NB4 (cell line): ENCODE measurements at regions not wholly inside any gene's neighbourhood (a gene's known extent, or its start where the extent isn't known, plus 50 kb on each side); places are given as distances from the start of the nearest gene placed in this dataset.

Experiments used
- POLR2A ChIP-seq: IDR thresholded peaks from 2 replicates; pipeline ENCODE4 v1.6.1; 2011; ENCODE audit warnings: mild to moderate bottlenecking; ENCODE audit not compliant: insufficient read length; ENCODE audit errors: extremely low read depth
- TF ChIP-seq, protein P1 (sequence below): IDR thresholded peaks from one replicate; pipeline ENCODE4 v1.5.1; 2012; ENCODE audit warnings: low read depth, low read length
- TF ChIP-seq, protein P2 (sequence below): IDR thresholded peaks from 2 replicates; pipeline ENCODE4 v1.6.1; 2011; ENCODE audit warnings: low read depth, low read length

GRCh38 chr1:244311784-244312532 lies 139.8 kb downstream of the ADSS2 start:
- TF ChIP-seq, protein P1, sequence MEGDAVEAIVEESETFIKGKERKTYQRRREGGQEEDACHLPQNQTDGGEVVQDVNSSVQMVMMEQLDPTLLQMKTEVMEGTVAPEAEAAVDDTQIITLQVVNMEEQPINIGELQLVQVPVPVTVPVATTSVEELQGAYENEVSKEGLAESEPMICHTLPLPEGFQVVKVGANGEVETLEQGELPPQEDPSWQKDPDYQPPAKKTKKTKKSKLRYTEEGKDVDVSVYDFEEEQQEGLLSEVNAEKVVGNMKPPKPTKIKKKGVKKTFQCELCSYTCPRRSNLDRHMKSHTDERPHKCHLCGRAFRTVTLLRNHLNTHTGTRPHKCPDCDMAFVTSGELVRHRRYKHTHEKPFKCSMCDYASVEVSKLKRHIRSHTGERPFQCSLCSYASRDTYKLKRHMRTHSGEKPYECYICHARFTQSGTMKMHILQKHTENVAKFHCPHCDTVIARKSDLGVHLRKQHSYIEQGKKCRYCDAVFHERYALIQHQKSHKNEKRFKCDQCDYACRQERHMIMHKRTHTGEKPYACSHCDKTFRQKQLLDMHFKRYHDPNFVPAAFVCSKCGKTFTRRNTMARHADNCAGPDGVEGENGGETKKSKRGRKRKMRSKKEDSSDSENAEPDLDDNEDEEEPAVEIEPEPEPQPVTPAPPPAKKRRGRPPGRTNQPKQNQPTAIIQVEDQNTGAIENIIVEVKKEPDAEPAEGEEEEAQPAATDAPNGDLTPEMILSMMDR = no peak
- TF ChIP-seq POLR2A = no peak
- TF ChIP-seq, protein P2, sequence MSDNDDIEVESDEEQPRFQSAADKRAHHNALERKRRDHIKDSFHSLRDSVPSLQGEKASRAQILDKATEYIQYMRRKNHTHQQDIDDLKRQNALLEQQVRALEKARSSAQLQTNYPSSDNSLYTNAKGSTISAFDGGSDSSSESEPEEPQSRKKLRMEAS = no peak
